Activated naive CD8-positive, alpha-beta T cell treated with anti-CD3 and anti-CD28 coated beads for 36 hours (primary cell): ENCODE measurements at regions not wholly inside any gene's neighbourhood (a gene's known extent, or its start where the extent isn't known, plus 50 kb on each side); places are given as distances from the start of the nearest gene placed in this dataset.
A peak's percentile ranks its signal among the peaks of the same experiment; 100 is the strongest.

Experiments used
- DNase-seq: peaks from one replicate; pipeline ENCODE4 v3.0.0; 2021
- H3K27ac Mint-ChIP-seq: one replicate; pipeline ENCODE4 v1.8.0; 2022; ENCODE audit warnings: mild to moderate bottlenecking, moderate library complexity, mixed read lengths
- H3K27me3 Mint-ChIP-seq: one replicate; pipeline ENCODE4 v1.8.0; 2022; ENCODE audit warnings: mild to moderate bottlenecking, mixed read lengths
- H3K36me3 Mint-ChIP-seq: one replicate; pipeline ENCODE4 v1.8.0; 2021; ENCODE audit warnings: mild to moderate bottlenecking, mixed read lengths
- H3K4me1 Mint-ChIP-seq: one replicate; pipeline ENCODE4 v1.8.0; 2021; ENCODE audit warnings: mixed read lengths
- H3K4me3 Mint-ChIP-seq: one replicate; pipeline ENCODE4 v1.8.0; 2022; ENCODE audit warnings: mild to moderate bottlenecking, moderate library complexity, mixed read lengths
- H3K9me3 Mint-ChIP-seq: one replicate; pipeline ENCODE4 v1.8.0; 2022; ENCODE audit warnings: mixed read lengths

DNA sequence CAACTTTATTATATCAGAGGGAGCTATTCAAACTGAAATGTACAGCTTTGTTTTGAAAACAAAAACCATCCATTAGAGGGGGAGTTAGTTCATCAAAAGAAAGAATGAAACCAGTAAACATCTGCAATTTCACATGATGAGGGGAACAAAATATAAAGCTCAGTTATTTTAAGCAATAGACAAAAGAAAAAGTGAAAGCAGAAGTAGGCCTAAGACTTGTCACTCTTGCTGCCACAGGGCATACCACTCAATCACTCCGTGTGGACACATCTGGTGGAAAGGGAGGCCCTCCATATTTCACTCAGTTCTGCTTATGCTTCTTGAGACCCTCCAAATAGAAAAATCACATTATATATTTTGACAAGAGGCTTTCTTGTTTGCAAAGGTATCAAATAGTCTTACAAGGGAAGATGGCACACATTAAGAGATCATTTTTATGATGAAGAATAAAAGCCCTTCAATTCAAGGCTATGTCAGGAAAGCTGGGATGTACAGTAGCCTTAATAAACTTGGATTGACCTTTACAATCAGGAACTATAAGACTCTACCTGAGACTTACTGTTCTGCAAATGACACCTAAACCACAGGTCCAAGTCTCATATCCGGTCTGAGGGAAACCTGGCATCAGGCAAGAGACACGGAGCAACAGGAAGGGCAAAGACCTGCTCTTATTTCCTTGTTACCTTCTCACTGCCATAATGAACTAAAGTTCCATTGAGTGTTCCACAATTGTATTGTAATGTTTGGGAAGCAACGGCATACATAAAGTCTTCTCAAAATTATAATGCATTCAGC lies 222.5 kb upstream of the GRIP1 start:
- H3K4me1 Mint-ChIP-seq = peaks cover 34% of the 10 kb centered on the region
- peak overlapping the region; percentile 42 for H3K27ac Mint-ChIP-seq
- H3K27me3 Mint-ChIP-seq = no peaks in the 10 kb centered on the region
- DNase-seq = no peak
- H3K36me3 Mint-ChIP-seq = no peaks in the 10 kb centered on the region
- H3K4me3 Mint-ChIP-seq = no peak overlapping the region
- no peaks in the 10 kb centered on the region for H3K9me3 Mint-ChIP-seq

- Mint-ChIP-seq H3K36me3 (no peaks in the 10 kb centered on the region), H3K27ac (no peak overlapping the region), H3K9me3 (no peaks in the 10 kb centered on the region), H3K27me3 (no peaks in the 10 kb centered on the region), H3K4me1 (peaks cover 34% of the 10 kb centered on the region), H3K4me3 (no peak overlapping the region)
- DNase-seq = no peak
Observed at GRCh38 chr12:66902020-66902419, 223.1 kb upstream of the GRIP1 start.

GRCh38 chr12:66903782-66904396 lies 225.0 kb upstream of the GRIP1 start:
- no peaks in the 10 kb centered on the region for H3K27me3 Mint-ChIP-seq
- DNase-seq = no peak
- no peak overlapping the region for H3K4me3 Mint-ChIP-seq
- H3K9me3 Mint-ChIP-seq = no peaks in the 10 kb centered on the region
- H3K36me3 Mint-ChIP-seq = no peaks in the 10 kb centered on the region
- peaks cover 33% of the 10 kb centered on the region for H3K4me1 Mint-ChIP-seq
- no peak overlapping the region for H3K27ac Mint-ChIP-seq

DNA sequence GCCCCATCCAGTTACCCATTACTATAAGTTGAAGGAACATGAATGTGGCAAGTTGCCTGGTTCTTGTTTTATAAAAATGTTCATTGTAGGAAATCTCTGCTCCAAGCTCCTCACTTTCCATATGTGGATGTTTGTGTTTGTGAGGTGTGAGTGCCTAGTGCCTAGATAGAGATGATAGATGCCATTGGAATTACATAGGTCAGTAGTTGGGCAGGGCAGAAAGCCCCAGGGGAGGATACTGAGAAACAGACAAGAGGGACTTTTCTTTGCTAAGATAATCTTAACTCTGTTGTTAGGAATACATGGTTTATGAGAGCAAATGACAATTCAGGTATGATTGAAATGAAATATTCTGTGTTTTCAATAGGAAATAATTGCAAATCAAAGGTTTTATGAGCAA lies 226.3 kb upstream of the GRIP1 start:
- H3K4me3 Mint-ChIP-seq = no peak overlapping the region
- DNase-seq = no peak
- peaks cover 2% of the 10 kb centered on the region for H3K36me3 Mint-ChIP-seq
- H3K4me1 Mint-ChIP-seq = peaks cover 29% of the 10 kb centered on the region
- no peaks in the 10 kb centered on the region for H3K9me3 Mint-ChIP-seq
- no peak overlapping the region for H3K27ac Mint-ChIP-seq
- H3K27me3 Mint-ChIP-seq = no peaks in the 10 kb centered on the region

DNA sequence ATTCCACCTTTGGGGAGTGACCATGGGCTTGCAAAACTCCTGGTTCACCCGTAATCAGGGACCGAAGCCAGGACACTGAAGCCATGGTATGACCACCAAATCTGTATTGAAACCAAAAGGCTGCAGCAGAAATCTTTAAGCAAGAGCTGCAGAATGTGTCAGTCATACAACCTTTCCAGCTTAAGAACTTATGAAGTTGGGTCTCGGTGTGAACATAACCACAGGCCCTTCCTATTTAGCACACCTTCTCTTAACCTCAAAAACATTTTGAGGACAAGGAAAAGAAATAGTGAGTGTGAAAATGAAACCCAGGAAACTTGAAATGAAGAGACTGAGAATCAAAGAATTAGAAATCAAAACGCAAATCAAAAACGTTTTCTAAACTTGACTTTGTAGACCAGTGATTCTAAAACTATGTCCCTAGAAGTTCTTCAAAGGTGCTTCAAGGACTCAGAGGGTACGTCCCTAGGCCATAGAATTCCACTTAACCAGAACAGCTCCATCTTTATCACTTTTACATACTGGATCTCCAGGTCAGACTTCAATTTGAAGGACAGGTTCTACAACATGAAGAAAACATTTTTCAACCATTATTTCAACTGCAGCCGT lies 231.6 kb upstream of the GRIP1 start:
- Mint-ChIP-seq H3K4me3 (peak overlapping the region; percentile 30), H3K9me3 (peaks cover 3% of the 10 kb centered on the region), H3K4me1 (peaks cover 19% of the 10 kb centered on the region), H3K27me3 (no peaks in the 10 kb centered on the region), H3K36me3 (peaks cover 6% of the 10 kb centered on the region), H3K27ac (peak overlapping the region; percentile 71)
- no peak for DNase-seq

DNA sequence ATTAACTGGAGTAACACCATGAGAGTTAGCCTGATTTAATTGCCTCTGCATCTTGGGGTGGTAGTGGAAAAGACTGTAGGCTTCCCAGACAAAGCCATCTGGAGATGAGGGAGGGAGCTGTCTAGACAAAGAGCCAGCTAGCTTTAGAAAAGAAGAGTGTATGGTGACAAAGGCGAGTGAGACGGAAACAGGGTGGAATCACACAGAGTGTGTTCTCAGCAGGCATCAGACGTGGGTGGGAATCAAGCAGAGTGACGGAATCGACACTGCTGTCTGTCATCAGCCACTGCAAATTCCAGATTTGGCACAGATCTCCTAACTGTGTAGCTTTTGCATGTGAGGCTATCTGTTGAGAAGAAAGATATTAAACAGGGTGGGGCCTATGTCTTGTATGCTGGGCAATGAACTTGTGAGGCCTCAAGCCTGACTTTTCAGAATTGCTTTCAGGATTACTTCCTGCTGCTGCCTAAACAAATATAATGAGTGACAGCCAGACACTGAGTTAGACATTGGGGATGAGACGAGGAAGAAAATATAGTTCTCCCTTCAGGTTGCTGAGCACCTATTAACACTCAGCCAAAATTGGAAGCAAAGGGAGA lies 236.5 kb upstream of the GRIP1 start:
- Mint-ChIP-seq H3K36me3 (peaks cover 4% of the 10 kb centered on the region), H3K9me3 (peaks cover 3% of the 10 kb centered on the region), H3K27me3 (no peaks in the 10 kb centered on the region), H3K27ac (no peak overlapping the region), H3K4me3 (no peak overlapping the region), H3K4me1 (peaks cover 11% of the 10 kb centered on the region)
- DNase-seq = no peak

DNA sequence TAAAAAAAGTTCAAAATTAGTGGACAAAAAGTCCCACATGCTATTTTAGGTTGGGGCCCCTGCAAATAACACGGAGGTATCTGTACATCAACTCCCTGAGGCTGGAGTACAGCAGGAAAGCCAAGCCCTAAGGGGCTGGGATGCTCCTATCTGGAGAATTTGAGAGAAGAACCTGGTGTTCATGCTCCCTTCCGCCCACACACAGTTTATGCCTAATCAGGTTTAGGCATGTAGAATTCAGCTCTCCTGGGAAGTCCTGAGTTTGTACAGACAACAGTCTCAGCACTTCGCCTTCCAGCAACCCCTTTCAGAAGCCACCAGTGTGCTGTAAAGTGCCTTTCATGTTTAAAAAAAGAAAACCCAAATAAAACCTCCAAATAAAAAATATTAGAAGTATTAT lies 237.3 kb upstream of the GRIP1 start:
- H3K4me1 Mint-ChIP-seq = peaks cover 10% of the 10 kb centered on the region
- no peak overlapping the region for H3K27ac Mint-ChIP-seq
- peaks cover 4% of the 10 kb centered on the region for H3K36me3 Mint-ChIP-seq
- no peak overlapping the region for H3K4me3 Mint-ChIP-seq
- DNase-seq = no peak
- peaks cover 3% of the 10 kb centered on the region for H3K9me3 Mint-ChIP-seq
- no peaks in the 10 kb centered on the region for H3K27me3 Mint-ChIP-seq

DNA sequence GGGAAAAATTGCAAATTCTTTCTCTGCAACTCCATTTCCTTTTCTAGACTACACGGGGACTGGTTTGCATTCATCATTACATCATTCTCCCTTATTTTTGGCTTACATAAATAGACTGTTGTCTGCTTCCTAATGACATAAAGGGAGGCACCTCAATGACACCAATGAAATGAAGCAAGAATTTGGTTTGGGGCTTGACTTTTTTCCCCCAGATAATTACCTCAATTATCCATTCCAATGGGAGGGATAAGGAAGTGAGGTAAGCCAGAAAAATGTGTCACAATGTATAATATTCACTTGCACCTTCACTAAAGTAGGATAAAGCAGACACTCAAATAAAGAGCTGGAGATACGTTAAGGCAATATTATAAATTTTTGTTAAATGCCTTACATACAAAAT lies 240.6 kb upstream of the GRIP1 start:
- no peak for DNase-seq
- no peaks in the 10 kb centered on the region for H3K9me3 Mint-ChIP-seq
- no peak overlapping the region for H3K27ac Mint-ChIP-seq
- no peak overlapping the region for H3K4me3 Mint-ChIP-seq
- H3K4me1 Mint-ChIP-seq = peaks cover 10% of the 10 kb centered on the region
- H3K36me3 Mint-ChIP-seq = peaks cover 2% of the 10 kb centered on the region
- H3K27me3 Mint-ChIP-seq = no peaks in the 10 kb centered on the region

DNA sequence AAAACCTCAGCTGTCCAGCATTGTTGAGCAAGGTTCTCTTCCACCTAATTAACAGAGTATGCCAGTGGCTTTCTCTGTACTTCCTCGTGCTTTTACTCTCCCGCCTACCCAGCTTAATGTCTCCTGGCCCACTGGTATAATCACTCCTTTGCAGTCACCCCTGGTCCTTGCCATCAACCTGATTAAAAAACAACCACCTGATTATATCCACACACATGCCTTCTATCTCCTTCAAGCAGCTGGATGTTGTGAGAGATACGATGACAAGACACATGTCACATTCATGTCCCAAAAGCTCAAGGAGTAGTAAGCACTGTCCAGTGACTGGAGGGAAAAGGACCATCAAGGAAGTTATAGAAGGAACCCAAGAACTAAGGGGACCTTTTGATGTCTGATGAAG lies 241.3 kb upstream of the GRIP1 start:
- H3K4me1 Mint-ChIP-seq = peaks cover 12% of the 10 kb centered on the region
- H3K27me3 Mint-ChIP-seq = no peaks in the 10 kb centered on the region
- H3K36me3 Mint-ChIP-seq = peaks cover under 1% of the 10 kb centered on the region

GRCh38 chr12:66921151-66921550 lies 242.3 kb upstream of the GRIP1 start:
- H3K36me3 Mint-ChIP-seq = no peaks in the 10 kb centered on the region

More for the DNA sequence above, 241.3 kb upstream of the GRIP1 start:
- Mint-ChIP-seq H3K27ac (no peak overlapping the region), H3K9me3 (no peaks in the 10 kb centered on the region), H3K4me3 (no peak overlapping the region)
- no peak for DNase-seq

GRCh38 chr12:66925083-66925482 lies 246.2 kb upstream of the GRIP1 start:
- Mint-ChIP-seq H3K27me3 (peaks cover 10% of the 10 kb centered on the region), H3K4me1 (peaks cover 22% of the 10 kb centered on the region), H3K9me3 (no peaks in the 10 kb centered on the region), H3K4me3 (no peak overlapping the region), H3K36me3 (no peaks in the 10 kb centered on the region), H3K27ac (no peak overlapping the region)
- no peak for DNase-seq

More at GRCh38 chr12:66921151-66921550, 242.3 kb upstream of the GRIP1 start:
- Mint-ChIP-seq H3K27me3 (no peaks in the 10 kb centered on the region), H3K9me3 (no peaks in the 10 kb centered on the region), H3K27ac (no peak overlapping the region), H3K4me3 (no peak overlapping the region), H3K4me1 (peaks cover 11% of the 10 kb centered on the region)
- no peak for DNase-seq

DNA sequence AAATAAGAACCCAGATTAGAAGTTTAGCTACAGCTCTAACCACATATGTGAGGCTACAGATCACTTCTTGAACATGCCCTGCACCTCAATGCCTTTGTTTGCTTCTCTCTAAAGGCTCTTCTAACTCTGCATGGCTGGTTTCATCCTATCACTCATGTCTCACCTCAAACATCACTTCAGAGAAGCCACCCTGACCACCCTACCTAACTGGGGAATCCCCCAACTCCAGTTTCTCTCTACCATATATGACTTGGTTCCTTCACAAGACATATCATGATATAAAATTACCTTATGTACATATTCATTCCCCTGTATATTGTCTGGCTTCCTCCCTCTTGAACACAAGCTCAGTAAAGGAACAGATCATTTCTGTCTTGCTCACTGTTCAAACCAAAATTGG lies 250.2 kb upstream of the GRIP1 start:
- Mint-ChIP-seq H3K27ac (no peak overlapping the region), H3K36me3 (no peaks in the 10 kb centered on the region), H3K4me1 (peaks cover 17% of the 10 kb centered on the region), H3K4me3 (no peak overlapping the region), H3K9me3 (peaks cover 2% of the 10 kb centered on the region), H3K27me3 (peaks cover 15% of the 10 kb centered on the region)
- DNase-seq = peak; percentile 47

DNA sequence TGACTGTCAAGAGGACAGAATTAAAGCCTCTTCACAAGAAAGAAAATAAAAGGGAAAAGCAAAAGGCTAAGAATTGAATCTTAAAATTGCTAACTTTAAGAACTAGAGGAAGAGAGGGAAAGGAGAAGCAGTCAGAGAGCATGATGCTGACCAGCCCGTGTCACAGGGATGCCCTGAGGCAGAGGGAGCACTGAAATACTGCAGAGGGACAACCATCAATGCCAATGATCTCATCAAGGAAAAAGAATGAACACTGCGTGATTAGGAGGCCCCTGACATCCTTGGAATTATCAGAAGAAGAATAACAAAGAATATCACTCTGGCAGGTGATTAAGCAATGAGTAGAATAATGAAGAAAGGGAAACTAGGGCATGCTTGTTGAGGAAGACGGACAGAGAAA lies 252.2 kb upstream of the GRIP1 start:
- Mint-ChIP-seq H3K27me3 (peaks cover 15% of the 10 kb centered on the region), H3K27ac (no peak overlapping the region), H3K9me3 (peaks cover 2% of the 10 kb centered on the region), H3K4me1 (peaks cover 13% of the 10 kb centered on the region), H3K4me3 (no peak overlapping the region), H3K36me3 (no peaks in the 10 kb centered on the region)
- no peak for DNase-seq

- Mint-ChIP-seq H3K27me3 (peaks cover 15% of the 10 kb centered on the region), H3K9me3 (peaks cover 2% of the 10 kb centered on the region), H3K4me1 (peaks cover 13% of the 10 kb centered on the region), H3K27ac (no peak overlapping the region), H3K36me3 (no peaks in the 10 kb centered on the region), H3K4me3 (no peak overlapping the region)
- no peak for DNase-seq
Observed at GRCh38 chr12:66932126-66932525, 253.2 kb upstream of the GRIP1 start.

DNA sequence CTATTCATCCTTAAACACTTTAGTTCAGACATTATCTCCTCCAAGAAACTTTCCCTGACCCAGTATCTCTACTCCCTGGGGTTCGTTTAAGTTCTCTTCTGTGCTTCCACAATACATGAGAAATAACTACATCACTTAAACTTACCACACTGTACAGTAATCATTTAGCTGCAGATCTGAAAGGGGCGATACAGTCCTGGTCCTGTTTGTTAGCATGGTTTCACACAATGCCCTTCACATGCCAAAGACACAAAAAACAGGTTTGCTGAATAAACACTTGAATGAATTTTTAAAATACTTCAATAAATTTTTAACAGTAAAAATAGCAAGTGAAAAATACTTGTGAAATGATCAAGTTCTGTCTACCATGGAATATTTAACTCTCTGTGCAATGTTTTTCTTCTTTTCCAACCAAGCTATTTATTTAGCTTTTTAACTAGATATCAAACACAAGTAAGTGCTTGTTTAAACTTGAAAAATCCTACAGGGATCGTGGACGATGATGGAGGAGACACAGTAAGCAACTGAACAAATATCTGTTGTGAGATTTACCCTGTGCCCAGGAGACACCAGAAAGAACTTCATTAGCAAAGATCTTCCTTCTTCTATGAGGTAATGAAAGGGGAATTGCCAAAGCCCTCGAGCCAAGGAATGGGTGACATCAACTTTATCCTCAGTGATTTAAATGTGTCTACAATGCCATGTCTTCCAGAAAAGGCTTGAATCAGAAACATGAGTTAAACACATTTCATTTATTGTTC lies 255.6 kb upstream of the GRIP1 start:
- H3K4me3 Mint-ChIP-seq = no peak overlapping the region
- H3K9me3 Mint-ChIP-seq = peaks cover 2% of the 10 kb centered on the region
- H3K27ac Mint-ChIP-seq = no peak overlapping the region
- no peak for DNase-seq
- H3K4me1 Mint-ChIP-seq = peaks cover 4% of the 10 kb centered on the region
- no peaks in the 10 kb centered on the region for H3K36me3 Mint-ChIP-seq
- H3K27me3 Mint-ChIP-seq = peaks cover 5% of the 10 kb centered on the region
